HCT116 (cell line): ENCODE measurements at regions not wholly inside any gene's neighbourhood (a gene's known extent, or its start where the extent isn't known, plus 50 kb on each side); places are given as distances from the start of the nearest gene placed in this dataset.

Experiments
- ATAC-seq: fragments of 200-7000 bp; cut with Tn5 transposase; 2 replicates; pipeline ENCODE4 v1.9.1; 2020; ENCODE audit warnings: mild to moderate bottlenecking, moderate library complexity
- BruUV-seq: library from RNA; stranded (reverse); fragments of 400-500 nt; replicated peaks from 2 replicates; lab custom pipeline; 2021; lab: Mats Ljungman, UMichigan
- CTCF ChIA-PET: fragments of 300-600 bp; sonication (Branson Sonifier 250); formaldehyde crosslinking; loops from one replicate; lab custom pipeline; 2021; ENCODE audit warnings: antibody characterized with exemption; lab: Charles Lee
- POLR2A ChIA-PET: fragments of 300-600, 350-600 bp; sonication (Branson Sonifier 250); formaldehyde crosslinking; loops from one replicate; lab custom pipeline; 2021; ENCODE audit warnings: antibody characterized with exemption; lab: Charles Lee
- RAD21 ChIA-PET, 2 experiments: fragments of 300-600 bp; sonication (Branson Sonifier 250); formaldehyde crosslinking; loops; one replicate each; lab custom pipeline; 2023; ENCODE audit warnings: low total read pairs in 2 of 2; ENCODE audit not compliant: uncharacterized antibody in 2 of 2, unreplicated experiment in 2 of 2, low non-redundant PET in 1 of 2; lab: Charles Lee
- DNase-seq: peaks from one replicate; pipeline ENCODE4 v3.0.0-alpha.2; 2010; ENCODE audit warnings: low read depth, low spot score
- H2AFZ ChIP-seq: fragments of 200-600 bp; shearing (Covaris generic), sonication (generic); 2 replicates; pipeline ENCODE4 v1.6.1; 2017; ENCODE audit warnings: low read depth, mixed run types, mixed read lengths, antibody characterized with exemption, low read length; ENCODE audit not compliant: poor library complexity, severe bottlenecking
- H3K27ac ChIP-seq: 2 replicates; pipeline ENCODE4 v1.5.1; 2012; ENCODE audit warnings: low read depth, low read length
- H3K27me3 ChIP-seq: fragments of 200-600 bp; sonication (generic); 2 replicates; pipeline ENCODE4 v1.6.1; 2016; ENCODE audit warnings: mixed run types, low read length, mixed read lengths; ENCODE audit not compliant: insufficient read depth
- H3K36me3 ChIP-seq, 2 experiments: fragments of 200-500 bp in 1 of 2; fragments of 200-600 bp in 1 of 2; sonication (Bioruptor generic) in 1 of 2; sonication (generic) in 1 of 2; 2 replicates each; pipeline versions ENCODE4 v1.5.1 to v1.6.1; 2014 to 2016; ENCODE audit warnings: low read length in 2 of 2, inconsistent platforms in 1 of 2, mixed read lengths in 1 of 2, mixed run types in 1 of 2; ENCODE audit not compliant: insufficient read depth in 2 of 2, control insufficient read depth in 1 of 2
- H3K4me1 ChIP-seq, 2 experiments: fragments of 200-600 bp in 1 of 2; sonication (generic) in 1 of 2; 2 replicates each; pipeline versions ENCODE4 v1.5.1 to v1.6.1; 2012 to 2017; ENCODE audit warnings: low read length in 2 of 2, inconsistent platforms in 1 of 2, mild to moderate bottlenecking in 1 of 2, mixed read lengths in 1 of 2, mixed run types in 1 of 2, moderate library complexity in 1 of 2; ENCODE audit not compliant: insufficient read depth in 2 of 2, control insufficient read depth in 1 of 2
- H3K4me2 ChIP-seq: fragments of 200-600 bp; sonication (generic); 2 replicates; pipeline ENCODE4 v1.6.1; 2017; ENCODE audit warnings: mixed run types, low read length, mixed read lengths
- H3K4me3 ChIP-seq, 2 experiments: fragments of 200-600 bp in 1 of 2; sonication (generic) in 1 of 2; replicated peaks in 1 of 2; 2 replicates each; pipeline ENCODE4 v1.5.1; 2011 to 2016; ENCODE audit warnings: low read length in 2 of 2, control low read depth in 1 of 2, low read depth in 1 of 2, mild to moderate bottlenecking in 1 of 2, mixed read lengths in 1 of 2, mixed run types in 1 of 2
- H3K79me2 ChIP-seq: fragments of 200-600 bp; sonication (generic); 2 replicates; pipeline ENCODE4 v1.6.1; 2017; ENCODE audit warnings: mild to moderate bottlenecking, mixed run types, low read length, moderate library complexity, mixed read lengths; ENCODE audit not compliant: insufficient read depth
- H3K9ac ChIP-seq: fragments of 200-600 bp; sonication (generic); 2 replicates; pipeline ENCODE4 v1.6.1; 2016; ENCODE audit warnings: low read length, mixed read lengths
- H3K9me2 ChIP-seq: fragments of 200-600 bp; sonication (generic), shearing (Covaris generic); 2 replicates; pipeline ENCODE4 v1.6.1; 2017; ENCODE audit warnings: mixed run types, mild to moderate bottlenecking, moderate library complexity; ENCODE audit not compliant: insufficient read depth
- H3K9me3 ChIP-seq, 2 experiments: fragments of 200-500 bp in 1 of 2; fragments of 200-600 bp in 1 of 2; sonication (Bioruptor generic) in 1 of 2; sonication (generic) in 1 of 2; 2 replicates each; pipeline ENCODE4 v1.6.1; 2014 to 2017; ENCODE audit warnings: low read length in 2 of 2, mixed read lengths in 2 of 2, inconsistent platforms in 1 of 2, low read depth in 1 of 2, mild to moderate bottlenecking in 1 of 2, mixed run types in 1 of 2, moderate library complexity in 1 of 2; ENCODE audit not compliant: control insufficient read depth in 1 of 2, insufficient read depth in 1 of 2
- H4K20me1 ChIP-seq: fragments of 200-600 bp; sonication (generic), shearing (Covaris generic); 2 replicates; pipeline ENCODE4 v1.6.1; 2017; ENCODE audit warnings: mixed run types, mild to moderate bottlenecking, moderate library complexity; ENCODE audit not compliant: insufficient read depth
- CTCF ChIP-seq, 3 experiments: fragments of 200-600 bp in 1 of 3; sonication (generic) in 1 of 3; IDR thresholded peaks in 2 of 3; conservative IDR thresholded peaks in 1 of 3; 2 replicates each; pipeline ENCODE4 v1.5.1; 2012 to 2017; ENCODE audit warnings: low read depth in 2 of 3, low read length in 2 of 3, antibody characterized with exemption in 1 of 3, borderline replicate concordance in 1 of 3, control low read depth in 1 of 3, mild to moderate bottlenecking in 1 of 3, mixed read lengths in 1 of 3, mixed run types in 1 of 3, moderate library complexity in 1 of 3; ENCODE audit not compliant: insufficient read depth in 1 of 3
- ELF1 ChIP-seq: IDR thresholded peaks from 2 replicates; pipeline ENCODE4 v1.6.1; 2012; ENCODE audit warnings: low read depth, borderline replicate concordance
- EZH2 ChIP-seq: fragments of 200-600 bp; sonication (generic); IDR thresholded peaks from 2 replicates; pipeline ENCODE4 v1.6.1; 2017; ENCODE audit warnings: antibody characterized with exemption, mixed run types
- EZH2phosphoT487 ChIP-seq: fragments of 200-600 bp; IDR thresholded peaks from 2 replicates; pipeline ENCODE4 v1.6.1; 2018; ENCODE audit warnings: antibody characterized with exemption, borderline replicate concordance
- RAD21 ChIP-seq: IDR thresholded peaks from 2 replicates; pipeline ENCODE4 v1.6.1; 2012; ENCODE audit warnings: low read depth, mild to moderate bottlenecking
- SRF ChIP-seq: IDR thresholded peaks from 2 replicates; pipeline ENCODE4 v1.6.1; 2012; ENCODE audit warnings: low read depth
- YY1 ChIP-seq: IDR thresholded peaks from 2 replicates; pipeline ENCODE4 v1.6.1; 2011; ENCODE audit warnings: low read length, low read depth, moderate library complexity, mild to moderate bottlenecking; ENCODE audit not compliant: insufficient replicate concordance; ENCODE audit errors: extremely low read depth
- ZBTB33 ChIP-seq: IDR thresholded peaks from 2 replicates; pipeline ENCODE4 v1.6.1; 2011; ENCODE audit warnings: mild to moderate bottlenecking, low read length, moderate library complexity; ENCODE audit not compliant: insufficient replicate concordance; ENCODE audit errors: extremely low read depth
- intact Hi-C: fragments of 100-400 bp; cut with micrococcal nuclease; formaldehyde crosslinking; loops from 2 replicates; pipeline ENCODE4 v1.10.0; 2022

GRCh38 chr4:65921180-65921579 is 250.9 kb upstream of the EPHA5 start:
- Histone ChIP-seq H3K27ac (no peak overlapping the region), H3K36me3 (no peaks in the 10 kb centered on the region), H2AFZ (no peak overlapping the region), H3K4me2 (no peak overlapping the region), H3K4me1 (no peaks in the 10 kb centered on the region), H3K27me3 (no peaks in the 10 kb centered on the region), H3K9me3 (peaks cover 3 to 24% of the 10 kb centered on the region in 2 experiments; a peak in 2 of 4 replicates), H3K79me2 (no peaks in the 10 kb centered on the region), H3K9ac (no peak overlapping the region), H3K9me2 (no peaks in the 10 kb centered on the region), H4K20me1 (no peaks in the 10 kb centered on the region), H3K4me3 (no peak overlapping the region)
- POLR2A ChIA-PET = no interaction called here
- no TSS peak for BruUV-seq
- ATAC-seq (no peak), DNase-seq (no peak)
- intact Hi-C loops = no loop called here
- TF ChIP-seq EZH2 (no peak), ELF1 (no peak), CTCF (IDR thresholded peaks at IDR 0.05 in 2 of 3, conservative IDR thresholded peaks at IDR 0.05 in 1 of 3; ENCODE audit: borderline replicate concordance in 1 of 3, insufficient read depth in 1 of 3, low read depth in 2 of 3, low read length in 2 of 3) (no peak), ZBTB33 (no peak), SRF (no peak), YY1 (no peak), RAD21 (no peak), EZH2phosphoT487 (no peak)
- RAD21 ChIA-PET = no interaction called here
- CTCF ChIA-PET = no interaction called here
